SK-MEL-5 (cell line): ENCODE measurements at regions not wholly inside any gene's neighbourhood (a gene's known extent, or its start where the extent isn't known, plus 50 kb on each side); places are given as distances from the start of the nearest gene placed in this dataset.

ENCODE experiments used
- DNase-seq: peaks from one replicate; pipeline ENCODE4 v3.0.0-alpha.2; 2016; ENCODE audit warnings: low read depth, low spot score
- in situ Hi-C: cut with HindIII; loops from 2 replicates; pipeline ENCODE4 v1.10.0; 2016; ENCODE audit warnings: low sequenced_read_pairs, high pct_unique_total_duplicates, low pct_unique_long_range_greater_than_20kb

GRCh38 chr17:14704121-14704520 lies 403.2 kb downstream of the HS3ST3B1 start:
- DNase-seq: no peak
- in situ Hi-C loops: no loop called here

GRCh38 chr17:14701886-14702285 lies 401.0 kb downstream of the HS3ST3B1 start:
- DNase-seq: no peak
- in situ Hi-C loops: no loop called here

GRCh38 chr17:14699574-14700185 lies 398.8 kb downstream of the HS3ST3B1 start:
- DNase-seq: no peak
- in situ Hi-C loops: no loop called here

GRCh38 chr17:14693382-14693781 lies 392.5 kb downstream of the HS3ST3B1 start:
- in situ Hi-C loops: no loop called here
- DNase-seq: no peak

- in situ Hi-C loops: no loop called here
- no peak for DNase-seq
Observed at GRCh38 chr17:14690704-14691103, 389.8 kb downstream of the HS3ST3B1 start.

GRCh38 chr17:14688134-14688533 lies 387.3 kb downstream of the HS3ST3B1 start:
- in situ Hi-C loops: no loop called here
- DNase-seq: peak; percentile 38

GRCh38 chr17:14672830-14673229 lies 371.9 kb downstream of the HS3ST3B1 start:
- in situ Hi-C loops: no loop called here
- DNase-seq: no peak

- in situ Hi-C loops: no loop called here
- no peak for DNase-seq
Observed at GRCh38 chr17:14670861-14671260, 370.0 kb downstream of the HS3ST3B1 start.

- DNase-seq: no peak
- in situ Hi-C loops: no loop called here
Observed at GRCh38 chr17:14664511-14664910, 363.6 kb downstream of the HS3ST3B1 start.

- DNase-seq: no peak
- in situ Hi-C loops: no loop called here
Observed at GRCh38 chr17:14641117-14641516, 340.2 kb downstream of the HS3ST3B1 start.

GRCh38 chr17:14637260-14637659 lies 336.4 kb downstream of the HS3ST3B1 start:
- in situ Hi-C loops: no loop called here
- no peak for DNase-seq

- in situ Hi-C loops: no loop called here
- no peak for DNase-seq
Observed at GRCh38 chr17:14630621-14631020, 329.7 kb downstream of the HS3ST3B1 start.

GRCh38 chr17:14630046-14630445 lies 329.2 kb downstream of the HS3ST3B1 start:
- no peak for DNase-seq
- in situ Hi-C loops: no loop called here

GRCh38 chr17:14622615-14623101 lies 321.8 kb downstream of the HS3ST3B1 start:
- no peak for DNase-seq
- in situ Hi-C loops: no loop called here

- no peak for DNase-seq
- in situ Hi-C loops: no loop called here
Observed at GRCh38 chr17:14621826-14622614, 321.1 kb downstream of the HS3ST3B1 start.

GRCh38 chr17:14619821-14620220 lies 318.9 kb downstream of the HS3ST3B1 start:
- in situ Hi-C loops: no loop called here
- DNase-seq: no peak

GRCh38 chr17:14616528-14616927 lies 315.6 kb downstream of the HS3ST3B1 start:
- in situ Hi-C loops: no loop called here
- DNase-seq: no peak

- no peak for DNase-seq
- in situ Hi-C loops: no loop called here
Observed at GRCh38 chr17:14605267-14605599, 304.4 kb downstream of the HS3ST3B1 start.

GRCh38 chr17:14604591-14605266 lies 303.8 kb downstream of the HS3ST3B1 start:
- no peak for DNase-seq
- in situ Hi-C loops: no loop called here
